Stomach smooth muscle (tissue), 2 donors: ENCODE measurements at regions not wholly inside any gene's neighbourhood (a gene's known extent, or its start where the extent isn't known, plus 50 kb on each side); places are given as distances from the start of the nearest gene placed in this dataset.

Source experiments
- H3K27ac ChIP-seq: one replicate; pipeline ENCODE4 v1.7.0; 2013; ENCODE audit warnings: mild to moderate bottlenecking, low read length, inconsistent platforms
- H3K27me3 ChIP-seq, 2 donors: one replicate each; pipeline ENCODE4 v1.7.0; 2013; ENCODE audit warnings: low read length in 2 of 2; ENCODE audit not compliant: insufficient read depth in 2 of 2, control insufficient read depth in 1 of 2
- H3K36me3 ChIP-seq, 2 donors: one replicate each; pipeline ENCODE4 v1.7.0; 2013; ENCODE audit warnings: low read length in 2 of 2; ENCODE audit not compliant: control insufficient read depth in 2 of 2, insufficient read depth in 2 of 2
- H3K4me1 ChIP-seq: one replicate; pipeline ENCODE4 v1.7.0; 2013; ENCODE audit warnings: low read length; ENCODE audit not compliant: control insufficient read depth, insufficient read depth
- H3K4me3 ChIP-seq, 2 donors: one replicate each; pipeline ENCODE4 v1.7.0; 2013; ENCODE audit warnings: low read length in 2 of 2
- H3K9ac ChIP-seq, 2 donors: one replicate each; pipeline ENCODE4 v1.7.0; 2013; ENCODE audit warnings: low read length in 2 of 2, mild to moderate bottlenecking in 1 of 2
- H3K9me3 ChIP-seq, 2 donors: one replicate each; pipeline ENCODE4 v1.7.0; 2013; ENCODE audit warnings: low read length in 2 of 2; ENCODE audit not compliant: control insufficient read depth in 2 of 2
- donor health status: healthy.
- donor health status: Pancreatic carcinoma.

DNA sequence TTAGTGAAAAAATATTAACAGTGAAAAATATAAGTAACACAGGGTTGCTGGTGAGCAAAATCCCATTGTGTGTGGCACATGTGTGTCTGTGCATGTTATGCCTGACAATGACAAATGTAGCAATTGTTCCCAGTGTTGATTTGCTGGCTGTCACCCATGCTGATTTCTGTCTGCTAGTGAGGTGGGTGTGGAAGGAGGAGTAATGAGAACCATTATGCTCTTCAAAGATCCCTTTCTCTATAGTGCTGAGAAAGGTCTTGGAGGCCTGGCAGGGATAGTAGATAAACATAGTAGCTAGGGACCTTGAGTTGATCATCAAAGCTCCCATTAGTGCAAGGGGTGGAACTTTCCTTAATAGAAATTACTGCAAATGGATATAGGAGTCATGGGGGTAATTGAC, 152.5 kb upstream of the CLINT1 start:
- no peak overlapping the region for H3K27ac ChIP-seq
- H3K9ac ChIP-seq, result no peak overlapping the region
- no peaks in the 10 kb centered on the region for H3K36me3 ChIP-seq
- H3K4me1 ChIP-seq, result no peaks in the 10 kb centered on the region
- no peak overlapping the region for H3K4me3 ChIP-seq
- no peaks in the 10 kb centered on the region for H3K9me3 ChIP-seq
- no peaks in the 10 kb centered on the region for H3K27me3 ChIP-seq

DNA sequence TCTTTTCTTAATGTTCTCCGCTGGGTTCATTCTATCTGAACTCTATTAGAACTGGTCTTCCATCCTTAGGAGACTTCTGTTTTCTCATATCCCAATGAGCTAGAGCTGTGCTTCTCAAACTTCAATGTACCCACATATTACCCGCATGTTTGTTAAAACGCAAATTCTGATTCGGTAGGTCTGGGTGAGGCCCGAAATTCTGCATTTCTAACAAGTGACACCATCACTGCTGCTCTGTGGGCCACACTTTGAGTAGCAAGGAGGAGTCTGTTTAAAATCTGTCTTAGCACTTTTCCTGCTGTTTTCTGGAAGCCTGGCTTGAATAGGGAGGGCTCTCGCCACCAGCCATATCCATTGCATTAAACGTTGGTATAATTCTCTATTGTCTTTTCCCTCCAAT, 151.9 kb upstream of the CLINT1 start:
- Histone ChIP-seq H3K4me1 (no peaks in the 10 kb centered on the region), H3K9ac (no peak overlapping the region), H3K4me3 (no peak overlapping the region), H3K9me3 (no peaks in the 10 kb centered on the region), H3K27me3 (no peaks in the 10 kb centered on the region), H3K27ac (no peak overlapping the region), H3K36me3 (no peaks in the 10 kb centered on the region)

DNA sequence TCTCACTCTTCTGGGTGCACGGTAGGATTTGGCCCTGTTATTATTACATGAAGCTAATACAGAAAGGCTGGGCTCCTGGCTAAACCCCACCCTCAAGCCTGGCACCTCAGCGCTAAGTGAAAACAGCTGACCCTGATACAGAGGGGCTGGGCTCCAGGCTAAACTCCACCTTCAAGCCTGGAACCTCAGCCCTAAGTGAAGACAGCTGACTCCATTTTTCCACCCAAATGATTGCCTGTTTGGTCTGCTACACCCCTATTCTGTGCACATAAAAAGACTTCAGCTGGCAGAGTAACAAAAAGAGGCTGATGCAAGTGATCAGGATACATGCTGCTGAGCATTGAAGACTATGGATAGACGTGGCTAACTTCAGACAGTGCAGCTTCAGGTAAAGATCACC, 148.4 kb upstream of the CLINT1 start:
- no peak overlapping the region for H3K27ac ChIP-seq
- no peaks in the 10 kb centered on the region for H3K27me3 ChIP-seq
- no peaks in the 10 kb centered on the region for H3K9me3 ChIP-seq
- no peaks in the 10 kb centered on the region for H3K36me3 ChIP-seq
- no peak overlapping the region for H3K9ac ChIP-seq
- no peaks in the 10 kb centered on the region for H3K4me1 ChIP-seq
- no peak overlapping the region for H3K4me3 ChIP-seq

DNA sequence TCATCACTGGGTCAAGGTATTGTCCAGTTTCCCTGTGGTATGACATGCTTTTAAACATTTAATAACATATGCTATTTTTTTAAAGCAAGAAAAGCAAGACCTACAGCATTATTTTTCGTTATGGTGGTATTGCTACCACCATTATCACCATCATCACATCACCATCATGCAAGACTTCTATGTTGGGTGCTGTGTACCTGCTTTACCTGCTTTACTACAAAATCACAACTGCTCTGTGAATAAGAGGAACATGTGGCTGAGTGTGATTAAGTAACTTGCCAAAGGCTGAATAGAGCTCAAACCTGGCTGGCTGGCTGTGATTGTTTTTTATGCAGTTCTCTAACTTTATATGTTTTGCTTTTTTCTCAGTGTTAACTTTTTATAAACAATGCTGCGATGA, 140.8 kb upstream of the CLINT1 start:
- no peak overlapping the region for H3K27ac ChIP-seq
- H3K9ac ChIP-seq, result no peak overlapping the region
- H3K27me3 ChIP-seq, result no peaks in the 10 kb centered on the region
- H3K36me3 ChIP-seq, result no peaks in the 10 kb centered on the region
- no peaks in the 10 kb centered on the region for H3K9me3 ChIP-seq
- no peaks in the 10 kb centered on the region for H3K4me1 ChIP-seq
- no peak overlapping the region for H3K4me3 ChIP-seq

DNA sequence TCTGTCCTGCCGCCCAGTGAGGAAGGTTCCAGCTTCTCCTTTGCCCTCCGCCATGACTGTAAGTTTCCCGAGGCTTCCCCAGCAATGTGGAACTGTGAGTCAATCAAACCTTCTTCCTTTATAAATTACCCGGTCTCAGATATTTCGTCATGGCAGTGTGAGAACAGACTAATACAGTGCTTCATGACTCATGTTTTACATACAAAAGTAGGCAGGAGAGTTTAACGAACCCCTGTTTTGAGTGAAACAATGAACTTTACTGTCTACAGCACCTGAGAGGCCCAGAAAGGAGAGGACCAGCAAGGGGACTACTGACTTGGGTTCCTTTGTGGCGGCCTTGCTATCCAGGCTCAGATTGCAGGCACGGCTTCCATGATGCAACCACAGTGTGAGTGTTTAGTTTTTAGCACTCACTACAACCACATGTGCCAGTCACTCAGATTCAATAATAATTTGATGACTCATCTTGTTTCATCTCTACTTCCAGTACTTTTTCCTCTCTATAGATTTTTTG, 139.1 kb upstream of the CLINT1 start:
- Histone ChIP-seq H3K36me3 (no peaks in the 10 kb centered on the region), H3K27ac (no peak overlapping the region), H3K4me3 (no peak overlapping the region), H3K4me1 (no peaks in the 10 kb centered on the region), H3K9me3 (no peaks in the 10 kb centered on the region), H3K9ac (no peak overlapping the region), H3K27me3 (no peaks in the 10 kb centered on the region)

DNA sequence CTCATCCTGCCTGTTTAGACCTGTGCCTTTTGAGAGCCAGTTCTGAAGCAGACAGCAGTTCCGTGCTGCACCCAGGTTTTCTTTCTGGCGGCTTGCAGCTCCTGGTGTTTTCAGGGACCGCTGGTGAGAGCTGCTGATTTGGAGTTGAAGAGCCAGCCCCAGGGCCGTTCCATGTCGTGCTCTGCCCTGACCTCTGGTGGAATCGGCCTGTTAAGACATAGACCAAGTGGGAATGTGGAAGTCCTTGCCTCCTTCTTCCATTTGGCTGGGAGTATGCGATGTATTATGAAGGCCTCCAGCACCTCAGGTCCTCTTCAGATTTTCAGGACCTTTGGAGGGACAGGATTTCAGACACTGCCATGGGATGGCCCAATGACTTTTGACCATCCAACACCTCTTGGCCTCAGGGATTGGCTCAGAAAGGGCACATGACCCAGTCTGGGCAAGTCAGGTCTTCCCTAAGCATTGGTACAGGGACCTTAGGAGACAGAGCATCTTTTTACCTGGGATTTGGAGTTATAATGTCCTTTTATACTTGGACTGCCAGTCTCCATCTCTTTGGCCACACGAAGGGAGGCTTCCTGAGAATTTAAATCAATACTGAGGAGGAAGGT, 136.1 kb upstream of the CLINT1 start:
- Histone ChIP-seq H3K4me1 (no peaks in the 10 kb centered on the region), H3K9ac (no peak overlapping the region)

DNA sequence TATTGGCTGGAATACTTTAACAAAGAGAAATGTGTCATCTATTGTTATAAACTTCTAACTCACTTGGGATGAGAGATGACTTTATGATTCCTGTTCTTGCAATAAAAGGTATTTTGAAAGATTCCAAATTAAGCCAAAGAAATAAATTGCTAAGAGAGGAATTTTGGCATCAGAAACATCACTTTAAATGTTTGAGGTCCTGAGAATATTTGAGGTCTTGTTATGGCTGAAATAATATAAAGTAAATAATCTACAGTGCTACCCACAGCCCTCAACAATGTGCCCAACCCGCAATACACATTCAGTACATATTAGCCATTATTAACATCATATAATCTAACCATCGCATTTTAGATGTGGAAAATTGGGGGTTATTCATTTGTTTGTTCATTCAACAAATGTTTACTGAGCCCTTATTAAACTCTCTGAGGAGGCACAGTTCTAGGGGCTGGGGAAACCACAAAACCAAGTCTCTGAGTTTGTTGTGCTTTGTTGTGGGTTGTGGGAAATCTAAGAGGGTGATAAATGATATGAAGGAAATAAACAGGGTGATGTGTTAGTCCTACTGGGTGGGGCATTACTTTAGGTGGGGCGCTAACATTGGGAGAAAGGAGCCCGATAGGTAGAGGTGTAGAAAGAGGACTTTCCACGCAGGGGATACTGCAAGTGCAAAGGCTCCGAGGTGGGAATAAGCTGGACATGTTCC, 135.2 kb upstream of the CLINT1 start:
- no peak overlapping the region for H3K27ac ChIP-seq
- peak overlapping the region; percentile 35 to 54 for H3K4me3 ChIP-seq
- H3K9me3 ChIP-seq, result no peaks in the 10 kb centered on the region
- H3K36me3 ChIP-seq, result no peaks in the 10 kb centered on the region
- H3K27me3 ChIP-seq, result no peaks in the 10 kb centered on the region
- H3K9ac ChIP-seq, result peak overlapping the region in 1 of 2 donors; percentile 29
- no peaks in the 10 kb centered on the region for H3K4me1 ChIP-seq

More for the DNA sequence above, 136.1 kb upstream of the CLINT1 start:
- H3K27me3 ChIP-seq, result no peaks in the 10 kb centered on the region
- H3K36me3 ChIP-seq, result no peaks in the 10 kb centered on the region
- H3K9me3 ChIP-seq, result no peaks in the 10 kb centered on the region
- H3K27ac ChIP-seq, result no peak overlapping the region
- peak overlapping the region; percentile 35 to 54 for H3K4me3 ChIP-seq

DNA sequence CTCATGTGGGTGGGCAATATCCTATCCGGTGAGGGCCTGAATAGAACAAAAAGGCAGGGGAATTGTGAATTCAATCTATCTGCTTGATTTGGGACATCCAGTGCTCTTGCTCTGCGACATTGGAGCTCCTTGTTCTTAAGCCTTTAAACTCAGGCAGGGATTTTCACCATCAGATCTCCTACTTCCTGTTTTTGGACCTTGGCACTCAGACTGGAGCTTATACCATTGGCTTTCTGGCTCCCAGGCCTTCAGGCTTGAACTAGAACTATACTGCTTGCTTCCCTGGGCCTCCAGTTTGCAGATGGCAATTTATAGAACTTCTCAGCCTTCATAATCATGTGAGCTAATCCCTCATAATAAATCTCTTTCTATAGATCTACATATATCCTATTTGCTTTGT, 134.3 kb upstream of the CLINT1 start:
- H3K4me3 ChIP-seq, result no peak overlapping the region
- no peak overlapping the region for H3K27ac ChIP-seq
- no peaks in the 10 kb centered on the region for H3K27me3 ChIP-seq
- H3K9me3 ChIP-seq, result no peaks in the 10 kb centered on the region
- no peak overlapping the region for H3K9ac ChIP-seq
- no peaks in the 10 kb centered on the region for H3K36me3 ChIP-seq
- H3K4me1 ChIP-seq, result no peaks in the 10 kb centered on the region

DNA sequence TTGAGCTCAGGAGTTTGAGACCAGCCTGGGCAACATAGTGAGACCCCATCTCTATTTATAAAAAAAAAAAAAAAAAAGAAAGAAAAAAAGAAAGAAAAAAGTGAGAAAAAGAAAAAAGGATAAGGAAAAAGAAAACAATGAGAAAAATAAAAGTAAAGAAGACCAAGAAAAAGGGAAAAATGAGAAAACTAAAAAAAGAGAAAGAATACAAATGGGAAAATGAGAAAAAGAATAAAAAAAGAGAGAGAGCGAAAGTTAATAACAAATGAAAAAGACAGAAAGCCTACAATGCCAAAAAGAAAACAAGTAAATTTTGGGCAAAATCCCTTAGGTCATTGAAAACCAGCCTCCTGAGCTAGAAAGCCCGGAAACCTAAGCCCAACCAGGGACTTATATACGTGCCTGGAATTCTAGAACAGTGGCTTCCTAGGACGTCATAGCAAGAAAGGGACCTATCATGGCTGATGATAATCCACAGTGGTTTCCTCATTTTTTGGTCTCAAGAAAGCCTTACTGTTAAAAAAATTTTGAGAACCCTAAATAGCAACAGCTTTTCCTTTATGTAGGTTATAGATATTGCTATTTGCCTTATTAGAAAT, 131.7 kb upstream of the CLINT1 start:
- no peaks in the 10 kb centered on the region for H3K4me1 ChIP-seq
- no peak overlapping the region for H3K27ac ChIP-seq
- H3K36me3 ChIP-seq, result no peaks in the 10 kb centered on the region
- no peak overlapping the region for H3K4me3 ChIP-seq
- no peaks in the 10 kb centered on the region for H3K27me3 ChIP-seq
- no peaks in the 10 kb centered on the region for H3K9me3 ChIP-seq
- no peak overlapping the region for H3K9ac ChIP-seq

DNA sequence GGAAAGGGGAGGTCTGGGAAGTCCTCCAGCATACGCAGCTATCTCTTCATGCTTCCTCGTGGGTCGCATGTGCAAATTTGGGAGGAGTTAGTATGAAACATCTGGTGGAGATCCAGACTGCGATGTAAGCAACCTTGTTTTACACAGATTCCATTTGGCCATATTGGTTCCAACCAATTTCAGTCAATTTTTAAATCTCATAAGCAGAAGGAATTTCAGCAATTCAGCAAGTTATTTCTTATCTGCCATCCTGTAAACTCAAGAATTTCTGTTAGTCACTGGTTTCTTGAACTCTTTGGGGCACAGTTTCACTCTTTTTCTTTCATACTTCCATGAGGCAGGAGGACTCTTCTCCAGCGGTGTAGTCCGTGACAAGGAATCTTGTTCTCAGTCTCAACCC, 130.4 kb upstream of the CLINT1 start:
- no peak overlapping the region for H3K27ac ChIP-seq
- no peaks in the 10 kb centered on the region for H3K36me3 ChIP-seq
- no peaks in the 10 kb centered on the region for H3K9me3 ChIP-seq

DNA sequence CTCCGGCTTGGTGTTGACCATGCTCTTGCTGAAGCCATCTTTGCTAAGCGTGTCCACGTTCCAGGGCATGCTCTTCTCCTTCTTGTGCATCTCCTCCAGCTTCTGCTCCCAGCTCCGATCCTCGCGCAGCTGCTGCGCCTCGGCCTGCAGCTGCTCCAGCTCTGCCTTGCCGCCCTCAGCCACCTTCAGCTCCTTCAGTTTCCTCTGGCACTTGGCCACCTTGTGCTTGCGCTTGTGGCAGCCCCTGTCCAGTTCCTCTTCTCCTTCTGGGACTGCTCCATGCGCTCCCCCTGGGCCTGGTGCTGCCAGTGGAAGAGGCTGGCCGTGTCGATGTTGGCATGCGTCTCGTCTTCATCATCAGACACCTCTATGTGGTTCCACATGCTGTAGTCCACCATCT, 128.3 kb upstream of the CLINT1 start:
- H3K36me3 ChIP-seq, result no peaks in the 10 kb centered on the region
- no peak overlapping the region for H3K4me3 ChIP-seq
- H3K9me3 ChIP-seq, result no peaks in the 10 kb centered on the region
- H3K9ac ChIP-seq, result no peak overlapping the region
- no peaks in the 10 kb centered on the region for H3K4me1 ChIP-seq
- H3K27me3 ChIP-seq, result no peaks in the 10 kb centered on the region
- no peak overlapping the region for H3K27ac ChIP-seq

More for the DNA sequence above, 130.4 kb upstream of the CLINT1 start:
- Histone ChIP-seq H3K27me3 (no peaks in the 10 kb centered on the region), H3K4me1 (no peaks in the 10 kb centered on the region), H3K9ac (no peak overlapping the region), H3K4me3 (no peak overlapping the region)
